B cell (primary cell): ENCODE measurements at regions not wholly inside any gene's neighbourhood (a gene's known extent, or its start where the extent isn't known, plus 50 kb on each side); places are given as distances from the start of the nearest gene placed in this dataset.

ENCODE experiments used
- ATAC-seq: fragments of 200-7000 bp; cut with Tn5 transposase; one replicate; pipeline ENCODE4 v1.10.0; 2021; ENCODE audit warnings: low read depth, mild to moderate bottlenecking, moderate number of reproducible peaks, moderate library complexity
- CTCF ChIA-PET: fragments of 350-600 bp; sonication (Branson Sonifier 250); formaldehyde crosslinking; loops from one replicate; lab custom pipeline; 2021; ENCODE audit warnings: antibody characterized with exemption, inconsistent platforms; lab: Charles Lee
- POLR2A ChIA-PET: fragments of 350-600 bp; sonication (Branson Sonifier 250); formaldehyde crosslinking; loops from one replicate; lab custom pipeline; 2021; ENCODE audit warnings: antibody characterized with exemption; lab: Charles Lee
- DNase-seq: peaks from one replicate; pipeline ENCODE4 v3.0.0; 2013
- H2AFZ ChIP-seq: 2 replicates; pipeline ENCODE4 v1.6.1; 2012; ENCODE audit warnings: mild to moderate bottlenecking, low read depth, low read length; ENCODE audit not compliant: insufficient read depth, poor library complexity, severe bottlenecking
- H3K27ac ChIP-seq, 2 donors: 1 replicate in 1 of 2; 2 replicates in 1 of 2; pipeline ENCODE4 v1.5.1; 2012 to 2013; ENCODE audit warnings: low read length in 2 of 2, mild to moderate bottlenecking in 2 of 2, moderate library complexity in 1 of 2
- H3K27me3 ChIP-seq, 4 experiments: fragments of 200-600 bp in 1 of 4; sonication (generic) in 1 of 4; replicated peaks in 1 of 4; 1 replicate in 2 of 4; 2 replicates in 2 of 4; pipeline versions ENCODE4 v1.6.1 to v1.7.0; 2013 to 2016; ENCODE audit warnings: low read length in 3 of 4, mild to moderate bottlenecking in 2 of 4, mixed read lengths in 1 of 4, moderate library complexity in 1 of 4; ENCODE audit not compliant: insufficient read depth in 4 of 4, control insufficient read depth in 3 of 4; ENCODE audit errors: control extremely low read depth in 1 of 4
- H3K36me3 ChIP-seq, 2 experiments: replicated peaks in 1 of 2; 1 replicate in 1 of 2; 2 replicates in 1 of 2; pipeline versions ENCODE4 v1.6.1 to v1.7.1; 2013; ENCODE audit warnings: low read length in 1 of 2; ENCODE audit not compliant: insufficient read depth in 2 of 2, control insufficient read depth in 1 of 2; ENCODE audit errors: control extremely low read depth in 1 of 2, extremely low read depth in 1 of 2
- H3K4me1 ChIP-seq, 2 donors: fragments of 200-600 bp in 1 of 2; sonication (generic) in 1 of 2; 1 replicate in 1 of 2; 2 replicates in 1 of 2; pipeline versions ENCODE4 v1.5.1 to v1.6.1; 2013 to 2017; ENCODE audit warnings: low read length in 2 of 2; ENCODE audit not compliant: control insufficient read depth in 2 of 2, insufficient read depth in 2 of 2
- H3K4me2 ChIP-seq: replicated peaks from 2 replicates; pipeline ENCODE3; 2012; ENCODE audit warnings: mild to moderate bottlenecking, low read depth, low read length; ENCODE audit not compliant: poor library complexity, severe bottlenecking
- H3K4me3 ChIP-seq, 5 experiments: fragments of 200-600 bp in 1 of 5; sonication (generic) in 1 of 5; 1 replicate in 3 of 5; 2 replicates in 2 of 5; pipeline versions ENCODE4 v1.5.1 to v1.7.0; 2011 to 2016; ENCODE audit warnings: low read length in 4 of 5, mild to moderate bottlenecking in 4 of 5, low read depth in 2 of 5, control low read depth in 1 of 5, moderate library complexity in 1 of 5; ENCODE audit not compliant: insufficient read depth in 1 of 5; ENCODE audit errors: control extremely low read depth in 1 of 5, extremely low read depth in 1 of 5
- H3K79me2 ChIP-seq: fragments of 200-600 bp; sonication (generic); one replicate; pipeline ENCODE4 v1.6.0; 2016; ENCODE audit warnings: low read length; ENCODE audit not compliant: control insufficient read depth, insufficient read depth
- H3K9ac ChIP-seq: fragments of 200-600 bp; sonication (generic); 2 replicates; pipeline ENCODE4 v1.6.1; 2017; ENCODE audit warnings: mild to moderate bottlenecking, low read length, moderate library complexity
- H3K9me3 ChIP-seq, 3 donors: one replicate each; pipeline versions ENCODE4 v1.6.1 to v1.7.1; 2013; ENCODE audit warnings: low read length in 2 of 3; ENCODE audit not compliant: control insufficient read depth in 2 of 3, insufficient read depth in 1 of 3; ENCODE audit errors: control extremely low read depth in 1 of 3
- H4K20me1 ChIP-seq: 2 replicates; pipeline ENCODE4 v1.6.0; 2012; ENCODE audit warnings: mild to moderate bottlenecking, low read length; ENCODE audit not compliant: insufficient read depth, control insufficient read depth, poor library complexity, severe bottlenecking
- H3K27ac Mint-ChIP-seq: one replicate; pipeline ENCODE4 v1.8.0; 2021; ENCODE audit warnings: mixed read lengths
- H3K27me3 Mint-ChIP-seq: one replicate; pipeline ENCODE4 v1.8.0; 2021; ENCODE audit warnings: mixed read lengths
- H3K4me1 Mint-ChIP-seq: one replicate; pipeline ENCODE4 v1.8.0; 2021; ENCODE audit warnings: mixed read lengths
- H3K4me3 Mint-ChIP-seq: one replicate; pipeline ENCODE4 v1.8.0; 2021; ENCODE audit warnings: mixed read lengths
- H3K9me3 Mint-ChIP-seq: one replicate; pipeline ENCODE4 v1.8.0; 2022; ENCODE audit warnings: mixed read lengths; ENCODE audit not compliant: insufficient read depth
- CTCF ChIP-seq: fragments of 200-600 bp; IDR thresholded peaks from one replicate; pipeline ENCODE4 v1.8.0; 2022; ENCODE audit warnings: antibody characterized with exemption, mild to moderate bottlenecking
- EZH2 ChIP-seq: IDR thresholded peaks from 2 replicates; pipeline ENCODE4 v1.6.1; 2012; ENCODE audit warnings: borderline replicate concordance, low read depth, mild to moderate bottlenecking, moderate library complexity, low read length; ENCODE audit not compliant: insufficient read depth, poor library complexity, severe bottlenecking
- WGBS: methylation state at CpG from one replicate; pipeline ENCODE4 v1.1.5; 2013; ENCODE audit warnings: missing lambda C conversion rate; ENCODE audit not compliant: insufficient coverage; 5-methylcytosine and 5-hydroxymethylcytosine counted together
- intact Hi-C: fragments of 100-400 bp; cut with micrococcal nuclease; formaldehyde crosslinking; loops from one replicate; pipeline ENCODE4 v1.10.0; 2022

GRCh38 chr21:17088500-17088899, 424.3 kb upstream of the CXADR start:
- 89% methylated on average over 3 of the region's 4 CpGs for WGBS
- Mint-ChIP-seq H3K27ac (no peak overlapping the region), H3K27me3 (no peaks in the 10 kb centered on the region), H3K4me3 (no peak overlapping the region), H3K9me3 (peaks cover 2% of the 10 kb centered on the region), H3K4me1 (no peaks in the 10 kb centered on the region)
- ChIA-PET POLR2A (no interaction called here), CTCF (no interaction called here)
- H3K4me3 ChIP-seq, result no peak overlapping the region
- no peak overlapping the region for H2AFZ ChIP-seq
- no peak overlapping the region for H3K27ac ChIP-seq
- intact Hi-C loops, result no loop called here
- DNase-seq (no peak), ATAC-seq (no peak)
- no peak overlapping the region for H3K4me2 ChIP-seq
- TF ChIP-seq CTCF, result no peak
- TF ChIP-seq EZH2, result no peak
- H4K20me1 ChIP-seq, result no peaks in the 10 kb centered on the region
- H3K36me3 ChIP-seq, result no peaks in the 10 kb centered on the region
- H3K79me2 ChIP-seq, result no peaks in the 10 kb centered on the region
- no peak overlapping the region for H3K9ac ChIP-seq
- no peaks in the 10 kb centered on the region for H3K27me3 ChIP-seq
- no peaks in the 10 kb centered on the region for H3K4me1 ChIP-seq
- H3K9me3 ChIP-seq, result peaks cover 0 to 6% (median 3%) of the 10 kb centered on the region in 3 donors

GRCh38 chr21:17089091-17089491, 423.8 kb upstream of the CXADR start:
- no peaks in the 10 kb centered on the region for H4K20me1 ChIP-seq
- Mint-ChIP-seq H3K4me3 (no peak overlapping the region), H3K9me3 (peaks cover 2% of the 10 kb centered on the region), H3K4me1 (no peaks in the 10 kb centered on the region), H3K27me3 (no peaks in the 10 kb centered on the region), H3K27ac (no peak overlapping the region)
- no peak for ATAC-seq
- H3K9ac ChIP-seq, result no peak overlapping the region
- H3K4me1 ChIP-seq, result no peaks in the 10 kb centered on the region
- no peak overlapping the region for H3K4me2 ChIP-seq
- H3K4me3 ChIP-seq, result no peak overlapping the region
- no peaks in the 10 kb centered on the region for H3K79me2 ChIP-seq
- no peak overlapping the region for H2AFZ ChIP-seq
- intact Hi-C loops, result no loop called here
- H3K36me3 ChIP-seq, result no peaks in the 10 kb centered on the region
- WGBS, result no CpG with 5 or more reads among the region's 1 CpG
- no peaks in the 10 kb centered on the region for H3K27me3 ChIP-seq
- POLR2A ChIA-PET, result no interaction called here
- TF ChIP-seq CTCF, result no peak
- no peak for DNase-seq
- CTCF ChIA-PET, result no interaction called here
- H3K27ac ChIP-seq, result no peak overlapping the region
- H3K9me3 ChIP-seq, result peaks cover 0 to 6% (median 3%) of the 10 kb centered on the region in 3 donors
